Fibroblast of lung (primary cell): ENCODE measurements at regions not wholly inside any gene's neighbourhood (a gene's known extent, or its start where the extent isn't known, plus 50 kb on each side); places are given as distances from the start of the nearest gene placed in this dataset.

ENCODE experiments used
- EZH2 ChIP-seq: IDR thresholded peaks from 2 replicates; pipeline ENCODE4 v1.5.1; 2012; ENCODE audit warnings: low read length, control low read depth, mild to moderate bottlenecking; ENCODE audit errors: missing control alignments
- TF ChIP-seq, protein P1 (sequence below), 2 donors: IDR thresholded peaks in 1 of 2; conservative IDR thresholded peaks in 1 of 2; 1 replicate in 1 of 2; 2 replicates in 1 of 2; pipeline ENCODE4 v1.5.1; 2011 to 2012; ENCODE audit warnings: low read length in 2 of 2, control low read depth in 1 of 2, inconsistent platforms in 1 of 2, low read depth in 1 of 2, mild to moderate bottlenecking in 1 of 2

DNA sequence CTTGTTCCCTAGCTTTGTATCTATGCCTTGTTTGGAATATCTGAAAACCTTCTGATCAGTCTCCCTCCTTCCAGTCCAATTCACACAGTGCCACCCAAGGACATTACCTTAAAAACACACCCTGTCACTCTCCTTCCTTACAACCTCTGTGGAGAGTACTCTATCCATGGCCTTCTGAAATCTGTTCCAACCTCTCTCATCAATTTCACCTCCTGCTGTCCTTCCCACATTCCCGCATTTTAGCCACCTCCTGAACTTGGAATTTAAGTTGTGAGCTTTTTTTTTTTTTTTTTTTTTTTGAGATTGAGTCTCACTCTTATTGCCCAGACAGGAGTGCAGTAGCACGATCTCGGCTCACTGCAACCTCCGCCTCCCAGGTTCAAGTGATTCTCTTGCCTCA, 824.8 kb downstream of the METTL15 start:
- TF ChIP-seq, protein P1, sequence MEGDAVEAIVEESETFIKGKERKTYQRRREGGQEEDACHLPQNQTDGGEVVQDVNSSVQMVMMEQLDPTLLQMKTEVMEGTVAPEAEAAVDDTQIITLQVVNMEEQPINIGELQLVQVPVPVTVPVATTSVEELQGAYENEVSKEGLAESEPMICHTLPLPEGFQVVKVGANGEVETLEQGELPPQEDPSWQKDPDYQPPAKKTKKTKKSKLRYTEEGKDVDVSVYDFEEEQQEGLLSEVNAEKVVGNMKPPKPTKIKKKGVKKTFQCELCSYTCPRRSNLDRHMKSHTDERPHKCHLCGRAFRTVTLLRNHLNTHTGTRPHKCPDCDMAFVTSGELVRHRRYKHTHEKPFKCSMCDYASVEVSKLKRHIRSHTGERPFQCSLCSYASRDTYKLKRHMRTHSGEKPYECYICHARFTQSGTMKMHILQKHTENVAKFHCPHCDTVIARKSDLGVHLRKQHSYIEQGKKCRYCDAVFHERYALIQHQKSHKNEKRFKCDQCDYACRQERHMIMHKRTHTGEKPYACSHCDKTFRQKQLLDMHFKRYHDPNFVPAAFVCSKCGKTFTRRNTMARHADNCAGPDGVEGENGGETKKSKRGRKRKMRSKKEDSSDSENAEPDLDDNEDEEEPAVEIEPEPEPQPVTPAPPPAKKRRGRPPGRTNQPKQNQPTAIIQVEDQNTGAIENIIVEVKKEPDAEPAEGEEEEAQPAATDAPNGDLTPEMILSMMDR (conservative IDR thresholded peaks at IDR 0.05 in 1 of 2, IDR thresholded peaks at IDR 0.05 in 1 of 2; ENCODE audit: low read depth in 1 of 2, low read length in 2 of 2) = no peak
- TF ChIP-seq EZH2 = no peak
